GM23338 (cell line): ENCODE measurements at regions not wholly inside any gene's neighbourhood (a gene's known extent, or its start where the extent isn't known, plus 50 kb on each side); places are given as distances from the start of the nearest gene placed in this dataset.
"Not testable (repeated sequence)": the region's sequence is repeated elsewhere in the genome, so short reads cannot be mapped to it uniquely, and the experiment has no call there.

Experiments
- ATAC-seq: fragments of 200-7000 bp; cut with Tn5 transposase; 3 replicates; pipeline ENCODE4 v1.9.1; 2020
- DNase-seq: peaks from one replicate; pipeline ENCODE4 v3.0.0-alpha.2; 2015; ENCODE audit warnings: low spot score
- H2AFZ ChIP-seq: fragments of 200-600 bp; sonication (generic); 2 replicates; pipeline ENCODE4 v1.8.0; 2016; ENCODE audit warnings: antibody characterized with exemption, mild to moderate bottlenecking, moderate library complexity
- H3F3A ChIP-seq: fragments of 200-600 bp; sonication (generic); replicated peaks from 2 replicates; pipeline ENCODE4 v1.8.0; 2017; ENCODE audit warnings: antibody characterized with exemption, mixed run types, low read depth
- H3K27ac ChIP-seq: fragments of 200-600 bp; sonication (generic); 2 replicates; pipeline ENCODE4 v1.6.1; 2016; ENCODE audit warnings: low read depth
- H3K27me3 ChIP-seq: fragments of 200-600 bp; sonication (generic); 2 replicates; pipeline ENCODE4 v1.8.0; 2016; ENCODE audit warnings: mild to moderate bottlenecking, mixed run types, moderate library complexity; ENCODE audit not compliant: insufficient read depth
- H3K36me3 ChIP-seq: fragments of 200-600 bp; sonication (generic); 2 replicates; pipeline ENCODE4 v1.8.0; 2016; ENCODE audit warnings: mild to moderate bottlenecking; ENCODE audit not compliant: insufficient read depth
- H3K4me1 ChIP-seq: fragments of 200-600 bp; sonication (generic); 2 replicates; pipeline ENCODE4 v1.8.0; 2016; ENCODE audit warnings: mild to moderate bottlenecking, moderate library complexity; ENCODE audit not compliant: insufficient read depth
- H3K4me2 ChIP-seq: fragments of 200-600 bp; sonication (generic); 2 replicates; pipeline ENCODE4 v1.7.1; 2017; ENCODE audit warnings: mixed run types
- H3K4me3 ChIP-seq: fragments of 200-600 bp; sonication (generic); 2 replicates; pipeline ENCODE4 v1.6.1; 2016; ENCODE audit warnings: mixed run types
- H3K79me2 ChIP-seq: fragments of 200-600 bp; sonication (generic); replicated peaks from 2 replicates; pipeline ENCODE4 v1.8.0; 2017; ENCODE audit warnings: mild to moderate bottlenecking; ENCODE audit not compliant: insufficient read depth
- H3K9me2 ChIP-seq: fragments of 200-600 bp; sonication (generic); 2 replicates; pipeline ENCODE4 v1.8.0; 2017; ENCODE audit not compliant: insufficient read depth
- H4K20me1 ChIP-seq: fragments of 200-600 bp; sonication (generic); replicated peaks from 2 replicates; pipeline ENCODE4 v1.8.0; 2017; ENCODE audit warnings: mild to moderate bottlenecking; ENCODE audit not compliant: insufficient read depth
- H3K27ac Mint-ChIP-seq: 2 replicates; pipeline ENCODE4 v1.8.0; 2020; ENCODE audit warnings: inconsistent platforms, mild to moderate bottlenecking, moderate library complexity, mixed read lengths
- H3K27me3 Mint-ChIP-seq: 3 replicates; pipeline ENCODE4 v1.8.0; 2022; ENCODE audit warnings: low read depth, mild to moderate bottlenecking, moderate library complexity, mixed read lengths, inconsistent platforms; ENCODE audit not compliant: insufficient read depth, poor library complexity
- H3K36me3 Mint-ChIP-seq: 3 replicates; pipeline ENCODE4 v1.8.0; 2021; ENCODE audit warnings: low read depth, mild to moderate bottlenecking, inconsistent platforms, moderate library complexity, mixed read lengths
- H3K4me1 Mint-ChIP-seq: 3 replicates; pipeline ENCODE4 v1.8.0; 2020; ENCODE audit warnings: mild to moderate bottlenecking, inconsistent platforms, mixed read lengths
- H3K4me3 Mint-ChIP-seq: 3 replicates; pipeline ENCODE4 v1.8.0; 2021; ENCODE audit warnings: moderate library complexity, mild to moderate bottlenecking, inconsistent platforms, mixed read lengths
- H3K9me3 Mint-ChIP-seq: 3 replicates; pipeline ENCODE4 v1.8.0; 2020; ENCODE audit warnings: moderate library complexity, mild to moderate bottlenecking, inconsistent platforms, mixed read lengths

DNA sequence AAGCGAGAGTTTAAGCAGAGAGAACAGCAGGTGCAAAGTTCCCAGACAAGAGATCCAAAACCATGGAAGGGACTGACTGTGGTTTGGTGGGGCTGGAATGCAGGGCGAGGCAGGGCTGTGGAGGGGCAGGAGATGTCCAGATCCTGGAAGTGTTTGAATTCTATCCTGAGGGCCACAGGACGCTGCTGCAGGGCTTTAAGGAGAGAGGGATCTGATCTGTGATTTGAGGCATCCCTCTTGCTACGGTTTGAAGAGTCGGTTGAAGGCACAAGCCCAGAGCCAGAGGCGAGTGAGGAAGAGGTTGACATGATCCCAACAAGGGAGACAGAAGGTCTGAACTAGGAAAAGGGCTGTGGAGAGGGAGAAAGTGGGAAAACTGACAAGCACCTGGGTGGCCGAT is 209.9 kb upstream of the IRF2BP2 start:
- not testable (repeated sequence) for DNase-seq, H3K4me1 Mint-ChIP-seq, H3K4me3 Mint-ChIP-seq

DNA sequence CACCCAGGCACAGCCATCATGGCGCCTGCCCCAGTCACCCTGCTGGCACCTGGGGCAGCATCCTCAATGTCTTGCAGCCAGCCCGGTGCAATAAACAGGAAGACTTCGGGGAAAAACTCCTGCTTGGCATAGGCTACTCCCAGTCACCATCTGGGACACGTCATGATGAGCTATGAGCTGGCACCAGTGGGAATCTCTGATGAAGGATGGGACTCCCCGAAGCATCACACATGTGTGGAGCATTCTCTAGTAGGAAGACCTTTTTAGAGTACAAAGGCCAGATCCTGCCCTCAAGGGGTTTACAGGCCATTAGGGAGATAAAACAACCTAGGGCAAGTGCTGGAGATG is 208.0 kb upstream of the IRF2BP2 start:
- not testable (repeated sequence) for H3K27me3 Mint-ChIP-seq, H3K36me3 ChIP-seq, ATAC-seq, H3K4me1 ChIP-seq, H3K36me3 Mint-ChIP-seq, H3K27ac ChIP-seq, H3K9me3 Mint-ChIP-seq, DNase-seq, H3K4me1 Mint-ChIP-seq, H3F3A ChIP-seq, H3K4me3 Mint-ChIP-seq, H3K27me3 ChIP-seq, H3K79me2 ChIP-seq, H3K27ac Mint-ChIP-seq, H2AFZ ChIP-seq, H3K9me2 ChIP-seq, H3K4me2 ChIP-seq, H4K20me1 ChIP-seq, H3K4me3 ChIP-seq

More for the DNA sequence above, 209.9 kb upstream of the IRF2BP2 start:
- not testable (repeated sequence) for H3K9me3 Mint-ChIP-seq, H3K27ac Mint-ChIP-seq, H3K36me3 Mint-ChIP-seq, H2AFZ ChIP-seq, H3F3A ChIP-seq, H3K27me3 ChIP-seq, H3K4me1 ChIP-seq, H3K9me2 ChIP-seq, ATAC-seq, H3K4me3 ChIP-seq, H3K4me2 ChIP-seq, H3K27ac ChIP-seq, H3K36me3 ChIP-seq, H3K27me3 Mint-ChIP-seq, H3K79me2 ChIP-seq, H4K20me1 ChIP-seq

GRCh38 chr1:234817313-234818039 is 207.5 kb upstream of the IRF2BP2 start:
- H3K4me2 ChIP-seq, H3K4me1 Mint-ChIP-seq, H3K9me3 Mint-ChIP-seq, DNase-seq, H3K27me3 Mint-ChIP-seq, H3K4me3 Mint-ChIP-seq, H3K9me2 ChIP-seq, H3K4me1 ChIP-seq, H3K27ac ChIP-seq, H3K4me3 ChIP-seq, H3K27ac Mint-ChIP-seq, H4K20me1 ChIP-seq, H3K36me3 ChIP-seq, ATAC-seq, H3F3A ChIP-seq, H3K36me3 Mint-ChIP-seq, H3K27me3 ChIP-seq, H2AFZ ChIP-seq, H3K79me2 ChIP-seq: not testable (repeated sequence)

- H3K27ac ChIP-seq, H4K20me1 ChIP-seq, H3K27ac Mint-ChIP-seq, H3K27me3 ChIP-seq, H3K4me3 Mint-ChIP-seq, H3F3A ChIP-seq, H3K4me2 ChIP-seq, H3K36me3 Mint-ChIP-seq, H3K27me3 Mint-ChIP-seq, H3K4me1 Mint-ChIP-seq, H3K4me3 ChIP-seq, H2AFZ ChIP-seq, H3K79me2 ChIP-seq, ATAC-seq, H3K36me3 ChIP-seq, H3K9me2 ChIP-seq, DNase-seq, H3K4me1 ChIP-seq, H3K9me3 Mint-ChIP-seq: not testable (repeated sequence)
Measured at GRCh38 chr1:234816864-234817263, 206.9 kb upstream of the IRF2BP2 start.

DNA sequence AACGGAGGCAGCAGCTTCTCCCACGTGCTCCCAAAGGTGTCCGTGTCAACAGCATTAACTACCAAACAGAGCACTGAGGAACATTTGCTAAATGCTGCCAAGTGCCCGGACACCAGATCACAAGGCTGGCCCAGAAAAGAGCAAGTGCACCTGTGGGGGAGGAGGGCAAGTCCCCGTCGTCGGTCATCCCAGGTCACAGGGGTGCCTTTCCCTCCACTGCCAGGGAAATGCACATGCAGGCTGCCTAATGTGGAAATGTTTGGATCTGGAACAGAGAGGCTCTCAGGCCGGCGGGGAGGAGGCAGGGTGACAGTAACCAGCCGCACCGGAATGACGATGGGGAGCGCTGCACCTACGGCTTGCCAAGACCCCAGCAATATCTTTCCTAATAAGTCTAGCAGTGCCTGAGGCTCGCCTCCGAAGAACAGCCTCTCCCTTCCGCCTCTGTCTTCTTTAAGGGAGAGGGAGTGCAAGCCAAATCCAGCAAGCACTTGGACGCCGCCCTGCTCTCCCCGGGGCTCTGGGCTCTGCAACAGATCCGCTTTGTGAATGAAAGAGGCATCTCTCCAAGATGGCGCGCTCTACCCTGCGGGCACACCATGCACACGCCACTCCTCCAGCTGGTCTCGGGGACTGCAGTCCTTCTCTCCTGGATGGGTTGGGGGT is 206.3 kb upstream of the IRF2BP2 start:
- H2AFZ ChIP-seq, H3K4me2 ChIP-seq, H3F3A ChIP-seq, H3K4me1 ChIP-seq, H4K20me1 ChIP-seq, H3K36me3 Mint-ChIP-seq, H3K9me3 Mint-ChIP-seq, H3K27me3 ChIP-seq, H3K4me1 Mint-ChIP-seq, H3K4me3 ChIP-seq, H3K27ac ChIP-seq, H3K79me2 ChIP-seq, H3K9me2 ChIP-seq, H3K27me3 Mint-ChIP-seq, H3K4me3 Mint-ChIP-seq, H3K36me3 ChIP-seq, DNase-seq, H3K27ac Mint-ChIP-seq: not testable (repeated sequence)
- ATAC-seq, result peak; percentile 18; the same call in 1 of the 3 replicates

DNA sequence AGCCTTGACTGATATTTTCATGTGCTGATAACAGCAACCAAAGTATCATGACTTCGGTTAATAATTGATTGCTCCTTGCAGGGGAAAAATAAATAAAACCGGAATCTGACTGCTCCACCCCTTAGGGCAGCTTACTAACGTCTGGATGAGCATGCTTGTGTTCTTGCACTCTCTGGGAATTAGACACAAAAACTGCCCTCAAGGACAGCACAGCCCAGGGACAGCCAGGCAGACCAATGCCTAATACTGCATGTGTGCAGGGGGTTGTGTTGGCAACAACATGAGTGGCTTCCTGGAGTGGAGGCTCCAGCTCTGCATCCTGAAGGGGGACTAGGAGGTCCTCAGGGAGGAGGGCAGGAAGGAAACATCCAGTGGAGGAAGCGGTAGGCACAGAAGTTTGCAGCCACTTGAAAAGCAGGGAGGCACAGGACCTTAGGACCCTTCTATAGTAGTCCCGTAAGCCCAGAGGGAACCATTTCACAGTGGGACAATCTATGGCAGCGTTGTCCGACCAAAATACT is 205.4 kb upstream of the IRF2BP2 start:
- not testable (repeated sequence) for H3K4me3 Mint-ChIP-seq, H4K20me1 ChIP-seq, H3K4me3 ChIP-seq, DNase-seq, H3K9me3 Mint-ChIP-seq, ATAC-seq, H3K27ac Mint-ChIP-seq, H3K27ac ChIP-seq, H2AFZ ChIP-seq, H3K9me2 ChIP-seq, H3K36me3 ChIP-seq, H3K4me2 ChIP-seq, H3K36me3 Mint-ChIP-seq, H3K27me3 ChIP-seq, H3K4me1 ChIP-seq, H3K27me3 Mint-ChIP-seq, H3F3A ChIP-seq, H3K79me2 ChIP-seq, H3K4me1 Mint-ChIP-seq
